Sigmoid colon (tissue), 6 donors: ENCODE measurements at regions not wholly inside any gene's neighbourhood (a gene's known extent, or its start where the extent isn't known, plus 50 kb on each side); places are given as distances from the start of the nearest gene placed in this dataset.

Source experiments
- DNase-seq: peaks from one replicate; pipeline ENCODE4 v3.0.0-alpha.2; 2019
- H3K27ac ChIP-seq, 4 donors: fragments of 200-600 bp; sonication (generic); one replicate each; pipeline ENCODE4 v1.5.1; 2016 to 2019; ENCODE audit warnings: mild to moderate bottlenecking in 1 of 4
- H3K27me3 ChIP-seq, 3 donors: fragments of 200-600 bp; sonication (generic); one replicate each; pipeline ENCODE4 v1.5.1; 2019; ENCODE audit warnings: mild to moderate bottlenecking in 1 of 3
- H3K36me3 ChIP-seq, 4 donors: fragments of 200-600 bp; sonication (generic); one replicate each; pipeline ENCODE4 v1.5.1; 2016 to 2019
- H3K4me1 ChIP-seq, 4 donors: fragments of 200-600 bp; sonication (generic); one replicate each; pipeline ENCODE4 v1.5.1; 2017 to 2019
- H3K4me3 ChIP-seq, 4 donors: fragments of 200-600 bp; sonication (generic); one replicate each; pipeline ENCODE4 v1.5.1; 2017 to 2019; ENCODE audit warnings: mild to moderate bottlenecking in 2 of 4, moderate library complexity in 1 of 4
- H3K9me3 ChIP-seq, 4 donors: fragments of 200-600 bp in 3 of 4; sonication (generic) in 3 of 4; one replicate each; pipeline versions ENCODE4 v1.5.1 to v1.6.1; 2013 to 2019
- CTCF ChIP-seq, 4 experiments: fragments of 450-650 bp in 3 of 4; fragments of 200-600 bp in 1 of 4; IDR thresholded peaks; one replicate each; pipeline ENCODE4 v1.5.1; 2016 to 2019; ENCODE audit warnings: antibody characterized with exemption in 4 of 4, mild to moderate bottlenecking in 3 of 4, moderate library complexity in 2 of 4
- EP300 ChIP-seq, 4 donors: sonication (generic); formaldehyde crosslinking; IDR thresholded peaks; one replicate each; pipeline ENCODE4 v1.6.1; 2017; ENCODE audit warnings: antibody characterized with exemption in 4 of 4
- POLR2A ChIP-seq, 2 donors: fragments of 450-650 bp; IDR thresholded peaks; one replicate each; pipeline ENCODE4 v1.6.1; 2016; ENCODE audit warnings: antibody characterized with exemption in 2 of 2, mild to moderate bottlenecking in 2 of 2, moderate library complexity in 2 of 2
- POLR2AphosphoS5 ChIP-seq, 4 donors: sonication (generic); formaldehyde crosslinking; IDR thresholded peaks; one replicate each; pipeline ENCODE4 v1.6.1; 2017; ENCODE audit warnings: antibody characterized with exemption in 4 of 4
- WGBS, 2 donors: extraction: QIAGEN DNeasy Blood & Tissue Kit; methylation state at CpG; one replicate each; pipeline ENCODE4 v1.1.7; 2013; 5-methylcytosine and 5-hydroxymethylcytosine counted together
- intact Hi-C: fragments of 100-400 bp; cut with DNase I; formaldehyde crosslinking; loops from one replicate; pipeline ENCODE4 v1.15.1; 2023
- donor health status: healthy with polysubstance abuse.
- donor health status: healthy.

- TF ChIP-seq CTCF (IDR thresholded peaks at IDR 0.05) (no peak), POLR2A (IDR thresholded peaks at IDR 0.05) (no peak), POLR2AphosphoS5 (IDR thresholded peaks at IDR 0.05) (no peak), EP300 (IDR thresholded peaks at IDR 0.05) (no peak)
- H3K4me1 ChIP-seq, result no peaks in the 10 kb centered on the region
- H3K9me3 ChIP-seq, result no peaks in the 10 kb centered on the region
- DNase-seq, result no peak
- no peak overlapping the region for H3K27ac ChIP-seq
- intact Hi-C loops, result no loop called here
- WGBS, 2 donors, result 91 to 97% methylated on average over 2 of the region's 2 CpGs
- no peaks in the 10 kb centered on the region for H3K36me3 ChIP-seq
- no peak overlapping the region for H3K4me3 ChIP-seq
- no peaks in the 10 kb centered on the region for H3K27me3 ChIP-seq
Measured at GRCh38 chr16:52234626-52235025, 312.3 kb downstream of the TOX3 start.

GRCh38 chr16:52229471-52229870 is 317.5 kb downstream of the TOX3 start:
- Histone ChIP-seq H3K9me3 (no peaks in the 10 kb centered on the region), H3K27ac (no peak overlapping the region), H3K4me1 (no peaks in the 10 kb centered on the region), H3K4me3 (no peak overlapping the region), H3K36me3 (no peaks in the 10 kb centered on the region), H3K27me3 (no peaks in the 10 kb centered on the region)
- WGBS, 2 donors, result 86 to 92% methylated on average over 3 of the region's 3 CpGs
- DNase-seq, result no peak
- TF ChIP-seq POLR2A (IDR thresholded peaks at IDR 0.05) (no peak), CTCF (IDR thresholded peaks at IDR 0.05) (no peak), EP300 (IDR thresholded peaks at IDR 0.05) (no peak), POLR2AphosphoS5 (IDR thresholded peaks at IDR 0.05) (no peak)
- intact Hi-C loops, result no loop called here

- WGBS, 2 donors, result 86 to 91% methylated on average over 3 of the region's 3 CpGs
- Histone ChIP-seq H3K27me3 (no peaks in the 10 kb centered on the region), H3K4me3 (no peak overlapping the region), H3K9me3 (no peaks in the 10 kb centered on the region), H3K36me3 (no peaks in the 10 kb centered on the region), H3K27ac (no peak overlapping the region), H3K4me1 (no peaks in the 10 kb centered on the region)
- DNase-seq, result no peak
- intact Hi-C loops, result no loop called here
- TF ChIP-seq POLR2AphosphoS5 (IDR thresholded peaks at IDR 0.05) (no peak), CTCF (IDR thresholded peaks at IDR 0.05) (no peak), EP300 (IDR thresholded peaks at IDR 0.05) (no peak)
Measured at GRCh38 chr16:52227851-52228250, 319.1 kb downstream of the TOX3 start.

GRCh38 chr16:52212841-52213240 is 334.1 kb downstream of the TOX3 start:
- intact Hi-C loops, result no loop called here

More at GRCh38 chr16:52212841-52213240, 334.1 kb downstream of the TOX3 start:
- H3K27ac ChIP-seq, result no peak overlapping the region
- H3K36me3 ChIP-seq, result no peaks in the 10 kb centered on the region
- 77 to 85% methylated on average over 4 of the region's 4 CpGs for WGBS, 2 donors
- no peak for TF ChIP-seq EP300 (IDR thresholded peaks at IDR 0.05)
- no peak for TF ChIP-seq POLR2AphosphoS5 (IDR thresholded peaks at IDR 0.05)
- TF ChIP-seq POLR2A (IDR thresholded peaks at IDR 0.05), result no peak
- no peak for TF ChIP-seq CTCF (IDR thresholded peaks at IDR 0.05)
- H3K27me3 ChIP-seq, result no peaks in the 10 kb centered on the region
- H3K9me3 ChIP-seq, result peaks cover 0 to 3% (median 0%) of the 10 kb centered on the region in 4 donors
- no peaks in the 10 kb centered on the region for H3K4me1 ChIP-seq
- H3K4me3 ChIP-seq, result no peak overlapping the region
- DNase-seq, result no peak
